Large intestine (tissue), 3 donors: ENCODE measurements at regions not wholly inside any gene's neighbourhood (a gene's known extent, or its start where the extent isn't known, plus 50 kb on each side); places are given as distances from the start of the nearest gene placed in this dataset.

ENCODE experiments used
- DNase-seq, 2 donors: peaks; one replicate each; pipeline versions ENCODE4 v3.0.0 to v3.0.0-alpha.2; 2013
- H3K27ac ChIP-seq: one replicate; pipeline ENCODE4 v1.5.1; 2013; ENCODE audit warnings: low read length
- H3K27me3 ChIP-seq: 2 replicates; pipeline ENCODE4 v1.6.1; 2013; ENCODE audit warnings: low read length; ENCODE audit not compliant: control insufficient read depth, insufficient read depth
- H3K36me3 ChIP-seq: 2 replicates; pipeline ENCODE4 v1.6.1; 2013; ENCODE audit warnings: low read length; ENCODE audit not compliant: control insufficient read depth, insufficient read depth
- H3K4me1 ChIP-seq: one replicate; pipeline ENCODE4 v1.6.1; 2013; ENCODE audit warnings: low read length; ENCODE audit not compliant: control insufficient read depth, insufficient read depth
- H3K4me3 ChIP-seq: one replicate; pipeline ENCODE4 v1.5.1; 2013; ENCODE audit warnings: low read length
- H3K9me3 ChIP-seq: one replicate; pipeline ENCODE4 v1.6.1; 2013; ENCODE audit warnings: mild to moderate bottlenecking, low read depth, low read length, moderate library complexity; ENCODE audit not compliant: control insufficient read depth
- WGBS: methylation state at CpG from one replicate; pipeline ENCODE4 v1.1.5; 2013; ENCODE audit warnings: low lambda C conversion rate; ENCODE audit not compliant: insufficient coverage; 5-methylcytosine and 5-hydroxymethylcytosine counted together

DNA sequence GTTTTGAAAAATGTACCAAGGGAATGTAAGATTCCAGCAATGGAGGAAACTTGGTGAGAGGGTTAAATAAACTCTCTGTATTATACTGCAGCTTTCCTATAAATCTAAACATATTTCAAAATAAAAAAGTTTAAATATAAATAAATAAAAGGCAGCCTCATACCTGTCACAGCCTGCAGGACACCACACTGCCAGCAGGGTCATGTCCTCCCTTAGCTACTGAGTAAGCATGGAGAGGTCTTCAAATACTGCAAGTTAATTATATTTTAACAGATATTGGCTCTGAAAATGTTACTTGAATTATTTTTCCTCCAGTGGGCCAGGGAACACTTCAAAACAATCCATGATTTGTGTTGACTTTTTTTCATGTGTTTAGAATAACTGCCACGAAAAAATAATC is 852.8 kb upstream of the PCDH7 start:
- no peak overlapping the region for H3K27ac ChIP-seq
- no peaks in the 10 kb centered on the region for H3K36me3 ChIP-seq
- H3K27me3 ChIP-seq, result no peaks in the 10 kb centered on the region
- H3K9me3 ChIP-seq, result no peaks in the 10 kb centered on the region
- no peak overlapping the region for H3K4me3 ChIP-seq
- no peaks in the 10 kb centered on the region for H3K4me1 ChIP-seq
- WGBS, result 54% methylated on average over 1 of the region's 1 CpG
- no peak for DNase-seq

DNA sequence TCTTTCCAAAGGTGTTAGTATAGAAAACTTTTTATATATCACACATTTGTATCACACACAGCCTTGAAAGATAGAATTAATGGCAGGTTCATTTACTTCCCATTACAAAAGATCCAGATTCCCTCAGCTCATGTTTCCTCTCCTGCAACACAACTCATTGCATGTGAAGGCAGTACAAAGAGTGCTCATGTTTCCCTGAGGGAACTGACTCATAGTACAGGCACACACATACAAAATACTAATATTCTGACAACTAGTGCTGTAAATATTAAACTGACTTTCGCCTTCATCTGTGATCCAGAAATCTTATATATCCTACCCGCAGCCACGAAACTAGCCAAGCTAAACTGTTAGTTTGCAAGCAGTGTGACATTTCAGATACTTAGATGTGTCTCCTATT is 819.8 kb upstream of the PCDH7 start:
- WGBS, result 100% methylated on average over 1 of the region's 3 CpGs

DNA sequence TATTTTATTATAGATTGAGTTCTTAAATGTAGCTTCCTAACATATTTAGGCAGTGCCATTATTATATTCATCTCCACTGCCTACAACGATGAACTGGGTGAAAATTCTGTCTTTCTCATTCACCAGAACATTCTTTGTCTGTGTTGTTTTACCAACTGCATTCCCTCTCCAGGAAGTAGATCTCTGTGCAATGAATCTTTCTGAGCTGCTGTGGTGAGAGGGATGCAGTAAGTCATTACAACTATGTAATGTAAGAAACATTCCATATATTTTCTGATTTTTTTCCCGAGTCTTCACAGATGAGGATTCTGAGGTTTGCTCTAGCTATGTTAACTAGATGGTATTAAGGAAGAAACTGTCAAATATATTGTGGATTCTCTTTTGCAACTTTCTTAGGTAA is 811.9 kb upstream of the PCDH7 start:
- 100% methylated on average over 1 of the region's 2 CpGs for WGBS
- no peaks in the 10 kb centered on the region for H3K4me1 ChIP-seq

More for the DNA sequence above, 819.8 kb upstream of the PCDH7 start:
- no peaks in the 10 kb centered on the region for H3K4me1 ChIP-seq
- H3K9me3 ChIP-seq, result no peaks in the 10 kb centered on the region
- no peaks in the 10 kb centered on the region for H3K36me3 ChIP-seq
- no peak overlapping the region for H3K4me3 ChIP-seq
- H3K27me3 ChIP-seq, result no peaks in the 10 kb centered on the region
- DNase-seq, result no peak
- H3K27ac ChIP-seq, result no peak overlapping the region

DNA sequence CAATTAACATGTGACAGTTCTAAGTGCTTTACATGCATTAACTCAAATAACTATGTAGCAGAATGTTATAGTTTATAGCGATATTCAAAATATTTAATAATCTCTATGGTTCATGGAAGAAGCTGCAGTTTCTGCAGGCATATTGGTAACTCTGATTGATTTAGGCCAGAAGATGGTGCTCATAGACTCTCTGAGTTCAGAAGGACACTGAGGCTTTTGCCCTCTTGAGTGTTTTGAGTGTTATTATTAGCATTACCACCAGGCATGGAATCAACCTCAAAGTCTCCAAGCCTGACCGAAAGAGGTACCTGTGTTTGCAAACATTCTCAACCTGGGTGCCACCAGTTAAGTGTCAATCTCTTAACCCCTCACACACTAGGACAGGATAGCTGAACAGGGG is 792.3 kb upstream of the PCDH7 start:
- no peak overlapping the region for H3K4me3 ChIP-seq
- DNase-seq, result no peak
- H3K27ac ChIP-seq, result no peak overlapping the region
- 100% methylated on average over 1 of the region's 2 CpGs for WGBS
- H3K36me3 ChIP-seq, result no peaks in the 10 kb centered on the region
- H3K27me3 ChIP-seq, result no peaks in the 10 kb centered on the region
- no peaks in the 10 kb centered on the region for H3K4me1 ChIP-seq
- peaks cover 2% of the 10 kb centered on the region for H3K9me3 ChIP-seq

More for the DNA sequence above, 811.9 kb upstream of the PCDH7 start:
- no peaks in the 10 kb centered on the region for H3K27me3 ChIP-seq
- DNase-seq, result no peak
- no peak overlapping the region for H3K4me3 ChIP-seq
- H3K27ac ChIP-seq, result no peak overlapping the region
- H3K36me3 ChIP-seq, result no peaks in the 10 kb centered on the region
- no peaks in the 10 kb centered on the region for H3K9me3 ChIP-seq

DNA sequence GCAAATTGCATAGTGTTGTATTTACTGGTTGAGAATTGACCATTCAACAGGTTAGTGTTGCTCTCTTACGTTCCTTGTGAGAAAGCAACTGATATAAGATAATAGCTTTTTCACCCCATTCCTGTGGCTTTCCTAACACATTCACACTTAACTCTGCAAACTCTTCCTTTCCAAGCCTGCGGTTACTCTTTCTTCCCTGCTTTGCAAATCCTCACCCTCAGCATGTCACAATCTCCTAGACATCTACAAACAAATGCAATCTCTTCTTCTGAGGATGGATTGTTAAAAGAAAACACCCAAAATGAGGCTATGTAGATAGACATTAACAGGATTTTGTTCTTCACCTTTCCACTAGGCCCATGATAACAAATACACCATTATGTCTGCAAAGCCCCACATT is 771.7 kb upstream of the PCDH7 start:
- Histone ChIP-seq H3K27ac (no peak overlapping the region), H3K27me3 (no peaks in the 10 kb centered on the region), H3K4me3 (no peak overlapping the region), H3K36me3 (no peaks in the 10 kb centered on the region), H3K4me1 (no peaks in the 10 kb centered on the region), H3K9me3 (no peaks in the 10 kb centered on the region)
- WGBS, result 42% methylated on average over 2 of the region's 2 CpGs
- no peak for DNase-seq

DNA sequence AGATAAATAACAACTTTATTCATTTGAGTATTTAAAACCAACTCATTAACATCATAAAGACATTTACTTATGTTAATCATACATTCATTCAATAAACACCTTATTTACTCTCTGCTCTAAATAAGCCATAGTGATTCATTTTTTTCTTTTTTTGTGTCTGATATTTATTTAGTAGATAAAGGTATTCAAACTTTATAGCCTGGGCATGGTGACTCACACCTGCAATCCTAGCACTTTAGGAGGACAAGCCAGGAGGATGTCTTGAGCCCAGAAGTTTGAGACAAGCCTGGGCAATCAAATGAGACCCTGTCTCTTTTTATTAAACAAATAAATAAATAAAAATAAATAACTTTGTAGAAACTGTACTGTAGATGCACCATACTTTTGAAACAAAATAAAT is 771.3 kb upstream of the PCDH7 start:
- Histone ChIP-seq H3K4me3 (no peak overlapping the region), H3K27ac (no peak overlapping the region), H3K36me3 (no peaks in the 10 kb centered on the region), H3K4me1 (no peaks in the 10 kb centered on the region), H3K27me3 (no peaks in the 10 kb centered on the region), H3K9me3 (no peaks in the 10 kb centered on the region)
- DNase-seq, result no peak

DNA sequence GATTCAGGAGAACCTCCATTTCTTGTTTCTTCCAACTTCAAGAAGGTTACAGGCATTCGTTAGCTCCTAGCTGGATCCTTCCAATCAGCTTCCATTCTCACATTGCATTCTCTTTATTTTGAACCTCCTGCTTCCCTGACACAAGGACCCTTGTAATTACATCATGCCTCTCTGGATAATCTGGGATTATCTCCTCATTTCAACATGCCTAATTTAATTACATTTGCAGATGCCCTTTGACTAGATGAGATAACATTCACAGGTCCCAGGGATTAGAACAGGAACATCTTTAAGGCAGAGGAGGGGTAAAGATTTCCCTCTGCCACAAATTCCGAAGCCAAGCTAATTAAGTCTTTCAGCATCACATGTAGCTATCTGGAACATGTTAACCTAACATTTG is 753.8 kb upstream of the PCDH7 start:
- 75% methylated on average over 1 of the region's 2 CpGs for WGBS
- Histone ChIP-seq H3K9me3 (no peaks in the 10 kb centered on the region), H3K27me3 (no peaks in the 10 kb centered on the region), H3K27ac (no peak overlapping the region), H3K4me3 (no peak overlapping the region), H3K36me3 (no peaks in the 10 kb centered on the region), H3K4me1 (no peaks in the 10 kb centered on the region)
- DNase-seq, result no peak

DNA sequence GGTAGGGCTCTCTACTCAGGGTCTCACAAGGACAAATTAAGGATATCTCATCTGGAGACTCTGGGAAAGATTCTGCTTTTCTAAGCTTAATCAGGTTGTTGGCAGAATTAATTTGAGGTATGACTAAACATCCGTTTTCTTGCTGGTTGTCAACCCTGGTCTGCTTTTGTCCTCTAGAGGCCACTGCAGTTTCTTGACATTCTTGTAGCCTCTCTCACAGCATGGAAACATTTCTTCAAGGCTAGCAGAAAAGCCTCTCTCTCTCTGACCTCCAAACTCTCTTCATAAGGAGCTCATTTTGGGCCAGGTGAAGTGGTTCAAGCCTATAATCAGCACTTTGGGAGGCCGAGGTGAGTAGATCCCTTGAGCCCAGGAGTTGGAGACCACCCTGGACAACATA is 749.5 kb upstream of the PCDH7 start:
- Histone ChIP-seq H3K27ac (no peak overlapping the region), H3K4me3 (no peak overlapping the region), H3K9me3 (no peaks in the 10 kb centered on the region), H3K36me3 (no peaks in the 10 kb centered on the region), H3K27me3 (no peaks in the 10 kb centered on the region), H3K4me1 (no peaks in the 10 kb centered on the region)
- WGBS, result no CpG with 5 or more reads among the region's 2 CpGs
- no peak for DNase-seq

DNA sequence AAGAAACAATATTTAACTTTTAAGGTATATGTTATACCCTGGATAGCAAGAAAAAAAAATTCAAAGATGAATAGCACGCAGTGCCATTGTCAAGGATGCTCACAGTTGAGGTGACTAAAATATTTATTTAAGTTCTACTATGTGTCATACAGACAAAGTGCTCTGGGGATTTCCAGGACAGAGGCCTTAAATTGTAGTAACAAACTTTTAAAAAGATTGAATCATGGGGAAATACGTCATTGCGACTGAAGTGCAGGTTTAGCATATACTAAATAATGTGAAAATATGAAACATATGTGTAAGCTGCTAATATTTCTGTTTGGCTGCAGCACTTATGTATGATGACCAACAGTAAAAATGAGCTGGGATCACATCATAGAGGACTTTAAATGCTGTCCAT is 748.0 kb upstream of the PCDH7 start:
- H3K27me3 ChIP-seq, result no peaks in the 10 kb centered on the region
- no peak overlapping the region for H3K4me3 ChIP-seq
- no peak for DNase-seq
- H3K9me3 ChIP-seq, result no peaks in the 10 kb centered on the region
- no peak overlapping the region for H3K27ac ChIP-seq
- no peaks in the 10 kb centered on the region for H3K4me1 ChIP-seq
- no peaks in the 10 kb centered on the region for H3K36me3 ChIP-seq
- WGBS, result no CpG with 5 or more reads among the region's 3 CpGs

DNA sequence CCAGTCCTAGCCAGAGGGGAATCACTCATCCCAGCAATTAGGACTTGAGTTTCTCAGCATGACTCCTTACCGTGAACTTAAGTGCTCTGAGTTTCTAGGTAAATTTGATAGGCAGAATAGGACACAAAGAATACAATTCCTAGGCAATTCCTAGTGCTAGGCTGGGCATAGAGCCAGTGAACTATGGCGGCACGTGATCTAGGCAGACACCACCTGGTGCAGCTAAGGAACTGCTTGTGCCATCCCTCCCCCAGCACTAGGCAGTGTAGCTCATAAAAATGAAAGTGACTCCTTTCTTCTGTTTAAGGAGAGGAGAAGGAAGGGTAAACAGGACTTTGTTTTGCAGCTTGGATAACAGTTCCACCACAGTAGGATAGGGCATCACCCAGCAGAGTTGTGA is 736.3 kb upstream of the PCDH7 start:
- Histone ChIP-seq H3K36me3 (no peaks in the 10 kb centered on the region), H3K27me3 (no peaks in the 10 kb centered on the region), H3K4me1 (no peaks in the 10 kb centered on the region), H3K4me3 (no peak overlapping the region), H3K9me3 (no peaks in the 10 kb centered on the region), H3K27ac (no peak overlapping the region)
- WGBS, result no CpG with 5 or more reads among the region's 3 CpGs
- no peak for DNase-seq

DNA sequence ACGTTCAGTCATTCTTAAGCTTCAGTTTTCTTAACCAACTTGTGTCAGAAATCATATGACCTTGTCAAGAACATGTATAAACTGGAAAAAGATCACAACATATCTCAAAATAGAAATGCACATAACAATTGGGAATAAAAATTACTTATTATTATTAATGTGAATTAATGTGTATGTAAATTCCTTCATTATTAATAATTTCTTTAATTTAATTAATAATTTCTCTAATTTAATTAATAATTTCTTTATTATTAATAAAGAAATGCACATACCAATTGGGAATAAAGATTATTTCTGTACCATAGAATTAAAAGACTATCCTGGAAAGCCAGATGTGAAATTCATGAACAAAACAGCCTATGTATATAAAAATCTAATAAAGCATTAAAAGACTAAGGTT is 718.5 kb upstream of the PCDH7 start:
- no peaks in the 10 kb centered on the region for H3K27me3 ChIP-seq
- H3K9me3 ChIP-seq, result peaks cover 3% of the 10 kb centered on the region
- no peak for DNase-seq
- H3K27ac ChIP-seq, result no peak overlapping the region
- no peaks in the 10 kb centered on the region for H3K36me3 ChIP-seq
- WGBS, result 100% methylated on average over 1 of the region's 1 CpG
- H3K4me1 ChIP-seq, result no peaks in the 10 kb centered on the region
- no peak overlapping the region for H3K4me3 ChIP-seq
